Amygdala (tissue), 56 donors: ENCODE measurements at regions not wholly inside any gene's neighbourhood (a gene's known extent, or its start where the extent isn't known, plus 50 kb on each side); places are given as distances from the start of the nearest gene placed in this dataset.
"Not testable (repeated sequence)": the region's sequence is repeated elsewhere in the genome, so short reads cannot be mapped to it uniquely, and the experiment has no call there.

ENCODE experiments used
- DNase-seq, 56 donors: peaks; one replicate each; lab custom pipeline; 2025; lab: John Stamatoyannopoulos, UW

DNA sequence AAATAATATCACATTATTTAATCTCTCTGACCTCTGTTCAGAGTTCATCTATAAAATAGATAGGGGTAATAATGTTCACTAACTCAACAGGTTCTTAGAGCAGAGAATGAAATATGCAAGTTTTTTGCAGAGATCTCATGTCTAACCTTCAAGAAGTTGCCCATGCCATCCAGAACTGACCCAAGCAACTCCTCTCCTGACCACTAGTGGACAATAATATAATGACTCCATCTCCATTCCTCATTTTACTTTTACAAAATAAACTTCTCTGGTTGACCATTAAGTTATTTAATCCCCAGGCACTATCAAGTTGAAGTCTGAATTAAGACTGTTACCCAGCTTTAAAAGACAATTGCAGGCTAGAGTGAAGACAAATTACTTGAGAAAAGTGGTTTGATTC, 382.6 kb downstream of the KCNA4 start:
- no peak for DNase-seq

DNA sequence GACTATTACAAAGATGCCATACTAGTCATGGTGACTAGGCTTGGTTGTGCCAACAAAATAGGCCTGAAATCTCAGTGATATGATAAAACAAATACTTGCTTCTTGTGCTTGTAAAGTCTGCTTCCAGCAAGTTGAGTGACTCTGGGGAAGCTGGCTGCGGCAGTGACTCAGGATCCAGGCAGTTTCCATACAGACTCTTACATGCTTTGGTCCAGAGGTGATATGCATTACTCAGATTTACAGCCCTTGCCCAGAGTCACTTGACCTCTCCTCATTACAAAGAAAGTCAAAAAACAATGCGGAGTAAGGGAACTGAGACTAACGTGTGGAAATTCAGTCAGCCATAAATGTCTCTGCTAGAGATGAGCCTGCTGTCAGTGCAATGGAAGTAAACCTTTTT, 387.5 kb downstream of the KCNA4 start:
- DNase-seq: no peak

DNA sequence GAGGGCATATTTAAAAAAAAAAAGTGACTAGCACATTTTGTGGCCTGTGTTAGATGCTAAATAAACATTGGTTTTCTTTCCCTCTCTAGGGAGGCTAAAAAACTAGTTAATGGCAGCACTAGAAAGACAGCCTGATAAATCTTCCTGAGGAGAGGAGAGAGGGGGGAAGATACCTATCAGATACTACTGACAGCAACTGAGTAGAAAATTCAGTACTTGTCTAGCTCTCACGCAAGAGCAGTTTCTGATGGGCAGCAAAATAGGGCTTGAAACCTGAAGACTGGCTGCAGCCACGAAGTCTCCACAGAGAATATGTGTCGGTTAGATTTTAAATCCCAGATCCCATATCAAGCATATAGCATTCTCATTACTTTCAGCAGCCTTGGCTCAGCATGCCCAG, 388.2 kb downstream of the KCNA4 start:
- no peak for DNase-seq

DNA sequence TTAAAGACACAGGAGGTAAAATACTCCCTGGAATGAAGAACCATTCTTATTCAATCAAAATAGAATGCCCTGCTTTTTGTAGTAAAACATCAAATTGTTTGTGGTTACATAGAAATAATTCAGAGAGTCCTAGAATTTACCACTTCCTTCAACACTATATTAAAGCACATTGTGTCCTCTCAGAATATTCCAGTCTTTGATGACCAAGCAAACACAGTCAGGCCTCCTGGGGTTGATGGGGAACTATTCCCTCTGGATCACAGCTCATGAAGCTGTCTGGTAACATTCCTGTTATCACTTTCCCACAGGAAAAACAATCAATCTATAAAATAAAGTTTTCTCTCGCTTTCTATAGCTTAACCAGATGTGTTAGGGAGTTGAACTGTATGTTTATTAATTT, 389.3 kb downstream of the KCNA4 start:
- DNase-seq: no peak

DNA sequence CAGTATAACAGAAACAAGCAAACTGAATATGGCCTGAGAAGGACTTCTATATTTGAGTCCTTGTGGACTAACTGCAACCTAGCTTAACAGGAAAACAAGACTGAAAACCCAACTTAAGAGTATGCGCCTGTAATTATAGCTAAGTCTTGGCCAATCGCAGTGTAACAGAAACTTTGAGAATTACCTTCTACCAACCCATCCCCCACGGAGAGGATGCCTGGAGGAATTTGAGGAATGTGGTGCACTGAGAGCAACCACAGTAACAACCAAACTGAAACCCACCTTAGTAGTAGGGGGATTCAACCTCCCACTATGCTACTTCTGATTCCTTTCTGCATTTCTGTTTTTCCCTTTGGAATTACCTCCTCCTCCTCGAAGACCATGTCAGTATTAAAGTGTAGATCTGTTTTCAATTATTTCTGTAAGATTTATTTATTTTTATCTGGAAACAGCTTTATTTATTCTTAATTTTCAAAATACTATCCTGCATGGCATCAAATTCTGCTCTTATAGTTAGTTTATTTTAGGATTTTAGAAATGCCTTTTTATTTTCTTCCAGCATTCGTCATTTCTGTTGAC, 393.6 kb downstream of the KCNA4 start:
- no peak for DNase-seq

DNA sequence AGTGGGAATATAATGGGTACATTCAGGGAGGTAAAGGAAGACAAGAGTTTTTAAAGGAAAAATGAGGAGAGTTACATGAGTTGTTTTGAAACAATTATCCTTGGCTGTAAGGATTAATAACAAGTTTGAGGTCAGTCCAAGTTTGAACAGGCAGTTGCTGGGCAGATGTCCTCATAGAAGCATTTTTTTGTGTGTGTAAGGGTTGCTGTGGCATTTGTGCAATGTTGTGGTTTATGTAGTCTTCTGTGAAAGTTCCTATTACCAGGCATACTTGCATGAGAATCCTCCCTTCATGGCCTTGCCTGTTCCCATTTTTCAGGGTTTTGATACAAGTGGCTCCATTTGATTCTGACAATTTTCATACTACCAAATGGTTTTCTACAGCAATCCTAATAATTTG, 400.2 kb downstream of the KCNA4 start:
- no peak for DNase-seq

DNA sequence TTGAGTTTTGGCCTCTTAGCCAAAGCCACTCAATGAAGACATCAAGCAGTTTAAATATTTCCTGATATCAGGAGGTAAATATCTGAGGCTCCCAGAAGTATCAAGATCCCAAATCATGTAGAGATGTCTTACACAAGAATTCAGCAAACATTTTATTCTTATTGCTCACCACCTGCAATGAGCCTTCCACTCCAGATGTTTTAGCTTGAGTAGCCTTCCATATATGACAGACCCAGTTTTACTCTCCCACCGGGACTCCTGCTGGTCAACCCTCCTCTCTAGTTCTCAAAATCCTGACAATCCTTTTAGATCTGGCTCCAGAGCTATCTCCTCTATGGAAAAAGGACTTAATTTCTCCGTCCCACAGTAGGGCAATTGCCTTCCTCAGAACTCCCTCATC, 404.4 kb downstream of the KCNA4 start:
- no peak for DNase-seq

DNA sequence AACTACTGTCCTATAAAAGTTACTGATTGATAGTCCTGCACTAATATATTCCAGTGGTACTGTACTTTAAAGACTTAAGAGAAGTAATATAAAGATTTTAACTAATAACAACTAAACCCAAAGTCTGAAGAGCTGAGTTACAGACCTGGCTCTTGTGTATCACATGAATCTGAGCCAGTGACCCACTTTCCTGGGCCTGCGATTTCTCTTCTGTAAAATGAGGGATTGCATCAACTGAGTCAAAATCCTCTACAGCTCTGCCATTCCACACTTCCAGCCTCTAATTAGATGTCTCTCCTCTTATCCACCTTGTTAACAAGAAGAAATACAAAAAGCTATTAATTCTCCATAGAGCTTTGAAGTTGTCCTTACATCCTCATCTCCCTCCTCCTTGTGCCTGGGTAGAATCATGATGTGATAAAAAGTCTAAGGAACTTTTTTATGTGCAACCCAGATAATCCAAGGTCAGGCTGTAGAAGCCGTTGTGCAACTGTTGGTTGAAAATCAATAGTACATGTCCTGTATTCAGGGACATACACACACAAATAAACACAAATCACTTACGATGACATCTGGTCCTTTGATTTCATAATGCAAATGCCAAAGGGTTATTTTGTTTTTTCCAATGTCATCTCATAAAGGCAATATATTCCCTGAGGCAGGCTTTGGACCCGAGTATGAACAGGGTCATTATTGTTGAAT, 410.3 kb downstream of the KCNA4 start:
- no peak for DNase-seq

DNA sequence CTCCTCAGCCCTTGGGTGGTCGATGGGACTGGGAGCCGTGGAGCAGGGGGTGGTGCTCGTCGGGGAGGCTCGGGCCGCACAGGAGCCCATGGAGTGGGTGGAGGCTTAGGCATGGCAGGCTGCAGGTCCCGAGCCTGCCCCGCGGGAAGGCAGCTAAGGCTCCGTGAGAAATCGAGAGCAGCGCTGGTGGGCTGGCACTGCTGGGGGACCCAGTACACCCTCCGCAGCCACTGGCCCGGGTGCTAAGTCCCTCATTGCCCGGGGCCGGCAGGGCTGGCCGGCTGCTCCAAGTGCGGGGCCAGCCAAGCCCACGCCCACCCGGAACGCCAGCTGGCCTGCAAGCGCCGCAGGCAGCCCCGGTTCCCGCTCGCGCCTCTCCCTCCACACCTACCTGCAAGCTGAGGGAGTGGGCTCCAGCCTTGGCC, 416.7 kb downstream of the KCNA4 start:
- not testable (repeated sequence) for DNase-seq

DNA sequence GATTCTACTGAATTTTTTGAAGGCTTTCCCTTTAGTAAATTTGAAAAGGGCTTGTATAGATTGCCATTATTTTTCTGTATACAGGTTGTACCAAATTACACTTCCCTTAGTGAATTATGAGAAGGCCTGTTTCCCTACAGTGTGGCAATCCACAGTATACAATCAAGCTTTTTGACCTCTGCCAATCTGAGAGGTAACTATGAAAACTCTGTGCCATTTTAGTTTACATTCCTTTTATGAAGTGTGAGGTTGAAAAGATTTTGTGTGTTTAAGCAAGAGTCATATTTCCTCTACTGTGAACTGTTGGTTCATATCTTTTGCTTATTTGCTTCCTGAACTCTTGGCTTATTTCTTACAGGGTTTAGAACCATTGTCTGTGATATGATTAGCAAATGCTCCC, 432.5 kb downstream of the KCNA4 start:
- DNase-seq: no peak

DNA sequence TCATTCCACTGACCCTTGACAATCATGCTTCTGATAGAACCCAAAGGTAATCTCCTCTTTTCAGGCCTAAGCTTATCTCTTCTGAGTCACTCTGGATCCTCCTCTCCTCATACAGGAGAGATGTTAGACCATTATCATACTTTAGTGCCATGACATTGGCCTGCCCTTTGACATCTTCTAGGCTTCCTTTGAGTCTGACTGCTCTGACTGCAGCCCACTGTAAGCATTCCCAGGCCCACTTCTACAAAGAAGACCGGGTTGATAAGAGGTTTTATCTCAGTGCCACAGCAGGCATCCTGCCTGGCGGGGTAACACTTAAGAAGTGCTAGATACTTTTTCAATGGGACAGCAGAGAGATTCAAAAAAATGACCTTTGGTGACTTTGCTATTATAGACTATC, 438.0 kb downstream of the KCNA4 start:
- DNase-seq: no peak

DNA sequence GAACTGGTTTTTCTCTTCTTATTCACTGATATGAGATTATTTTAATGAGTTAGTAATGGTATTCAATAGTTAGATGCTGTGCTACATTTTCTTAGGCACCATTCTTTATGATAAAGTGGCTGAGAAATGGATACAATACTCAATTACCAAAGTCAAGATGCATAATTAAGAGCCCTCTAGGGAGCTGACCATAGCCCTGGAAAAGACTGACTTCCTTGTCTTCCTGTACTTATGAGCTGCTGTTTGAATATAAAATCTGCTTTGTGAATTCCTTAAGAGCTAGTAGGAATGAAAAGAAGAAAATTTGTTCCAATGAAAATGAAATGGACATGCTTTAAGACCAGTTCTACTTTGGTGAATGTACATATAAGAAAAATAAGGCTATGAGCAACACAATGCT, 452.3 kb downstream of the KCNA4 start:
- no peak for DNase-seq

DNA sequence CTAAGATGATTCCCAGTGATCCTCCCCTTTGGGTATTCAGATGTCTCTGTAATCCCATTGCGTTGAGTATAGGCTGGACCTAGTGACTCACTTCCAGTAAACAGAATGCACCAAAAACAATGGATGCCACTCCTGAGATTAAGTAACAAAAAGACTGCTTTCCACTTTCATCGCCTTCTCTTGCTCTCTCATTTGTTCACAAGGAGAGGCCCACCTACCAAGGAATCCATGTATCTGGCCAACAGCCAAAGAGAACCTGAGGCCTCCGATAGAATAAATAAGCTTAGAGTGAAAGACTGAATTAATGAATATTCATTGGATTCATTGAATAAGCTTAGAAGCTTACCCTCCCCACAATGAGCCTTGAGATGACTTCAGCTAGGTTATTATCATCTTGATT, 454.6 kb downstream of the KCNA4 start:
- DNase-seq: no peak

DNA sequence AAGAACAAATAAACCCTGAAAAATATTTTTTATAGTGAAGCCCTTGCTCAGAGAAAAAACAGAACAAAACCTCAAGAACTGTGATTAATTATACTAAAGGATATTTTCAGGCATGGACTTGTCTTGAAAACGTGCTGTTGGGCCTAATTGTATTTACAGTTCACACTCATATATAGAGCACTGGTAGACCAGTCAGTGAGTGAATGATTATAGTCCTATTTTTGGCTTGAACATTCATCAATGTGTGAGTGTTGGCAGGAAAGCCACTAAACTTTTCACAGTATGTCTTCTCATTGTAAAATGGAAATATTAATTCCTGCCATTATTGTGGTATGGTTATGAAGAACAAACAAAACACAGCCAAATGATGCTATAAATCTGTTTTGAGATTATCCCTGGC, 462.8 kb downstream of the KCNA4 start:
- DNase-seq: no peak

DNA sequence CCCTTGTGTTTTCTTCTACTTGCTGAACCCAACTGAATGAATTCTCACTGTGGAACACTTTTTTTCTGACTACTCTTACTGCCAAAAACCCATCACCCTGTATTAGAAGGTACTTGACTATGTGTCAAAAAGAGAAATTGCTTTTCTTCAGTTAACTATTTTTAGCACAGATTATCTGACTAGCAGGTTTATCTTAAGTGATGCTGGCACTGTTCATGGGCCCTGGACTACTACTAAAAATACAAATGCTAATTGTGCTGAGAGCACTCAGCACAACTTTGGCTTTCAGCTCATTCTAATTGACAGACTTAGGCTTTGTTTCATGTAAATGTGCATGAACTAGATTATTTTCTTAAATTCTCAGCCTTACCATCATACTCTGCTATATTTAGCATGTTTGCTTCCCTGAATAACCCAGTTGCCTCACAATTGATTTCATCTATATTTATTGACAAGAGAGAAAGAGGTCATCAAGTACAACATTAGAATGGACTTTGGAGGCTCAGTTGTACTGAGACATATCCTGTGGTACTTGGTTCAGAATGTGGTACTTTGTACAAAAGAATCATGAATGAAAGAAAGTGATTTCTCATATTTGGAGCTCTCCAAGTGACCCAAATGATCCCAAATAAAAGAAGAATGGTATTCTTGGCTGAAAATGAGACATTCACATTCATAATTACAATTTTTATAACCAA, 478.3 kb downstream of the KCNA4 start:
- DNase-seq: no peak

DNA sequence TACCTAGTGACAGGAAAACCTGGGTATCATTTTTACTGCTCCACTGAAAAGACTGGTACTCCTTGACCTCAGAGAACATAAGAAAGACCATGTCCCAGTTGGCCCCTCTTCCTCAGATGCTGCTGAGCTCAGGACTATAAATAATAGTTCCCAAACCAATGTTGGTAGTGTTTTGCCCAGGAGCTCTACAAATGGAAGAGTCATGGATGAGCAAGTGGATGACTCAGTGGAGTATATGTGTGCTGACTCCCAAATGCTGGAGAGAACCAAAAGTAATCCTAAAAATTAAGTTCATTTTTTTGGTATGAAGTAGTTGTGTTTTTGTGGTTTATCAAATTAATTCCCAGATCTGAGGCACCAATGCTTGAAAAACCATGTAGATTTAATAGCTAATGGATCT, 482.0 kb downstream of the KCNA4 start:
- DNase-seq: no peak

DNA sequence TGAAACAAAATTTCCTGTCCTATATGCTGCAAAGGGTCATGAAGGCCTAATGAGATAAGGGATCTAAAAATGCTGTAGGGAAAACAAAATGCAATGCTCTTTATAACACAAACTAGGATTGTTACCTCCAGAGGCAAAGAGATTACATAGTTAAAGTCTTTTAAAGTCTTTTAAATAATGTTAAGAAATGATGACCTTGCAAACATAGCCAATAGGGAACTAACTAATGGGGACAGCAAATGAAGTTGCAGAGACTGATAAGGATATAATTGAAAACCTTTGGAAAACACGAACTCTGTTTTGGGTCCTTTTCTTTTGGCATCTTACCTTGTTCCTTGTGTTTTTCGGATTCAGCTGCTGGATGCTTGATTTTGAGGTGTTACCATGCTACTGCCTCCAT, 485.9 kb downstream of the KCNA4 start:
- DNase-seq: no peak

DNA sequence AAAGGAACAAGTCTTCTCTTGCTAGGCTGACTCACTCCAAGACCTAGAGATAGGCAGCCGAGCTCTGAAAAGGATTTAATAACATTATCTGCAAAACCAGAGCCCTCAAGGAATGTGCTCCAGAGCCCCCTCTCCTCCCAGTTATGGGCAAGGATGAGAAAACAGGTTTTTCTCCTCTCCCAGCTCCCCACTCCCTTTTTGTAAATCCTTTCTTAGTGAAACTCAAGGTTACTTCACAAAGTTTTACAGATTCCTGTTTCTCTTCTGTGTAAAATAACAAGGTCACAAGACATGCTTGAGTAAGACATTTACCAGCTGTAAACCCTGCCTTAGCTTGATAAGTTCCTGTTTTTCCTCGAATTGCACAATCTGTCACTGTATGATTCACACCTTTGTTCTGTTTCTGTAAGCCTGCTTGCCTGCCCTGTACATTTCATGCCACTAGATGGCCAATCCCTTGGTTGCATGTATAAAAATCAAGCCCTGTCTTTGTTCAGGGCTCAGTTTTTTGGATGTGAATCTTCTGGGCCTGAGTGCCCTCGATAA, 489.4 kb downstream of the KCNA4 start:
- DNase-seq: no peak

DNA sequence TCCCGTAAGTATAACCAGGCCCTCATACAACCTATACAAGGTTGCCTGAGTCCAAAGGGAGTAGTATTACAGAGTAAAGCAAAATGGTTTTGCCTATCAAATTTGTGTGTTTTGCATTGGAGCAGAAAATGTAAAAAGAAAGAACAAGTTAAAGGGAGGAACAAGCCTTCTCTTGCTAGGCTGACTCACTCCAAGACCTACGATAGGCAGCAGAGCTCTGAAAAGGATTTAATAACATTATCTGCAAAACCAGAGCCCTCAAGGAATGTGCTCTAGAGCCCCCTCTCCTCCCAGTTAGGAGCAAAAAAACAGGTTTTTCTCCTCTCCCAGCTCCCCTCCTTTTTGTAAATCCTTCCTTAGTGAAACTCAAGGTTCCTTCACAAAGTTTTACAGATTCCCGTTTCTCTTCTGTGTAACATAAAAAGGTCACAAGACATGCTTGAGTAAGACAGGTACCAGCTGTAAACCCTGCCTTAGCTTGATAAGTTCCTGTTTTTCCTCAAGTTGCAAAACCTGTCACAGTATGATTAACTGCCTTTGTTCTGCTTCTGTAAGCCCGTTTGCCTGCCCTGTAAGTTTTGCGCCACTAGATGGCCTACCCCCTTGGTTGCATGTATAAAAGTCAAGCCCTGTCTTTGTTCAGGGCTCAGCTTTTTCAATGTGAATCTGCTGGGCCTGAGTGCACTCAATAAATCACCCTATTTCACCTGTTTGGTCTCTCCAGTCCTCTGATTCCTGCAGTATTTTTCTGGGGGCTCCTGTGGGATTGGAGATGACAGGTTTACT, 498.2 kb downstream of the KCNA4 start:
- no peak for DNase-seq

DNA sequence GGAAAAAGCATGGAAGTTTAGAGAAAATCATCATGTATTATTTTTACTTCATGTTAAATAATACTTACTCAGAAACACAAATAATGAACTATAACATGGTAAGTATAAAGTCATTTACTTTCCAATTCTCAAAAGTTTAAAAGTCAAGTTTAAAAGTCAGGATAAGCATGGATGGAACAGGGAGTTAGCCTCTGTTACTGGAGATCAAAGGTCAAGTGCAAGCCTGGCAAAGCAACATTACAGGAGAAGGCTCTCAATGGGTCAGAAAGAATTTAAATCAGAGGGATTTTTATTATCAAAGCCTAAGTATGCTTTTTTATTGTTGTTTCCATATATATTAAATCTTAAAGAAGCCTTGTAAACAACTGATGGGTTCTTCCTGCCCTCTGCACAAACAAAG, 505.4 kb downstream of the KCNA4 start:
- no peak for DNase-seq

DNA sequence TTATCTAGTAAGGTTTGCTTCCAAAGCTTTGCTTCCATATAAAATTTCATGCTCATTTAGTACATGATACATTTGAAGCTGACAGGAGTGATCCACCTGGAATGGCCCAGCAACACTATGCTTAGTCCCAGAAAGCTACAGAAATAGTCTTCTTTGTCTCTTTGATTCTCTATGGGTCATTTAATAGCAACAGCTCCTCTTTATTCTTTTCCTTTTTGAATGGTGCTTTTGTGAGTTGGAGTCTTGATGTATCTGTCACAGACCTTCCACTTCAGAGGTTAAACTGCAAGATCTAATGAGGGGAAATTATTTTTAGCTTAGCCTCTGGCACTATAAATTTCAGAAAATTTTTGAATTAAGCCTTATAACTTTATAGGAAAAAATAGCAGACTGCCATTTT, 509.5 kb downstream of the KCNA4 start:
- no peak for DNase-seq
